ENCODE measurements at regions not wholly inside any gene's neighbourhood (a gene's known extent, or its start where the extent isn't known, plus 50 kb on each side); places are given as distances from the start of the nearest gene placed in this dataset.
"Not testable (repeated sequence)": the region's sequence is repeated elsewhere in the genome, so short reads cannot be mapped to it uniquely, and the experiment has no call there.

- no peak for DNase-seq
- peaks cover 23% of the 10 kb centered on the region for H3K9me3 Mint-ChIP-seq
- no peak for ATAC-seq
- H3K36me3 Mint-ChIP-seq (ENCODE audit: low read depth), result no peaks in the 10 kb centered on the region
- H3K4me1 Mint-ChIP-seq, result no peaks in the 10 kb centered on the region
- H3K27me3 Mint-ChIP-seq, result no peaks in the 10 kb centered on the region
- H3K27ac Mint-ChIP-seq, result no peak overlapping the region
- no peak overlapping the region for H3K4me3 Mint-ChIP-seq
Observed at GRCh38 chr7:68707159-68707558, 891.1 kb upstream of the AUTS2 start.

- no peaks in the 10 kb centered on the region for H3K27me3 Mint-ChIP-seq
- peaks cover 28% of the 10 kb centered on the region for H3K9me3 Mint-ChIP-seq
- H3K27ac Mint-ChIP-seq, result no peak overlapping the region
- H3K36me3 Mint-ChIP-seq (ENCODE audit: low read depth), result no peaks in the 10 kb centered on the region
- DNase-seq (no peak), ATAC-seq (no peak)
- H3K4me1 Mint-ChIP-seq, result no peaks in the 10 kb centered on the region
- H3K4me3 Mint-ChIP-seq, result no peak overlapping the region
Observed at GRCh38 chr7:68707958-68708357, 890.3 kb upstream of the AUTS2 start.

DNA sequence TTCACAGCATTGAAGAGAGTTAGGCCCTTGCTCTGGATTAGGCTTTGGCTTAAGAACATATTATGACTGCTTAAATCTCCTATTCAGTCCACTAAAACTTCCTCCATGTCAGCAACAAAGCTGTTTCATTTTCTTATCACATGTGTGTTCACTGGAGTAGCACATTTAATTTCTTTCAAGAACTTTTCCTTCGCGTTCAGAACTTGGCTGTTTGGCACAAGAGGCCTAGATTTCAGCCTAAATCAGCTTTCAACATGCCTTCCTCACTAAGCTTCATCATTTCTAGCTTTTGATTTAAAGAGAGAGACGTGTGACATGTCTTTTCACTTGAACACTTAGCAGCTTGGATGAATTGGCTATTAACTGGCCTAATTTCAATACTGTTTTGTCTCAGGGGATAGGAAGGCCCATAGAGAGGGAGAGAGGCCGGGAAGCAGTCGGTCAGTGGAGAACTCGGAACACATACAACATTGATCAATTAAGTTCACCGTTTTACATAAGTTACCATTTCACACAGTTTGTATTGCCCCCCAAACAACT, 885.2 kb upstream of the AUTS2 start:
- H3K27ac Mint-ChIP-seq, result no peak overlapping the region
- ATAC-seq, result no peak

DNA sequence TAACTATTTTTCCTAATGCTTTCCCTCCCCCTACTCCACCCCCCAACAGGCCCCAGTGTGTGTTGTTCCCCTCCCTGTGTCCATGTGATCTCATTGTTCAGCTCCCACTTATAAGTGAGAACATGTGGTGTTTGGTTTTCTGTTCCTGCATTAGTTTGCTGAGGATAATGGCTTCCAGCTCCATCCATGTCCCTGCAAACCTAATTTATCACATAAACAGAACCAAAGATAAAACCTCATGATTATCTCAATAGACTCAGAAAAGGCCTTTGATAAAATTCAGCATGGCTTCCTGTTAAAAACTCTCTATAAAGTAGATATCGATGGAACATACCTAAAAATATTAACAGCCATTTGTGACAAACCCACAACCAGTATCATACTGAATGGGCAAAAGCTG, 884.1 kb upstream of the AUTS2 start:
- H3K9me3 Mint-ChIP-seq, result peaks cover 15% of the 10 kb centered on the region
- H3K36me3 Mint-ChIP-seq (ENCODE audit: low read depth); DNase-seq; H3K27me3 Mint-ChIP-seq; ATAC-seq; H3K27ac Mint-ChIP-seq; H3K4me1 Mint-ChIP-seq; H3K4me3 Mint-ChIP-seq: not testable (repeated sequence)

More for the DNA sequence above, 885.2 kb upstream of the AUTS2 start:
- Mint-ChIP-seq H3K27me3 (no peaks in the 10 kb centered on the region), H3K36me3 (ENCODE audit: low read depth) (no peaks in the 10 kb centered on the region), H3K9me3 (peaks cover 18% of the 10 kb centered on the region), H3K4me1 (no peaks in the 10 kb centered on the region), H3K4me3 (no peak overlapping the region)
- DNase-seq, result no peak

- H3K4me3 Mint-ChIP-seq, result no peak overlapping the region
- no peak overlapping the region for H3K27ac Mint-ChIP-seq
Observed at GRCh38 chr7:68715907-68716306, 882.4 kb upstream of the AUTS2 start.

DNA sequence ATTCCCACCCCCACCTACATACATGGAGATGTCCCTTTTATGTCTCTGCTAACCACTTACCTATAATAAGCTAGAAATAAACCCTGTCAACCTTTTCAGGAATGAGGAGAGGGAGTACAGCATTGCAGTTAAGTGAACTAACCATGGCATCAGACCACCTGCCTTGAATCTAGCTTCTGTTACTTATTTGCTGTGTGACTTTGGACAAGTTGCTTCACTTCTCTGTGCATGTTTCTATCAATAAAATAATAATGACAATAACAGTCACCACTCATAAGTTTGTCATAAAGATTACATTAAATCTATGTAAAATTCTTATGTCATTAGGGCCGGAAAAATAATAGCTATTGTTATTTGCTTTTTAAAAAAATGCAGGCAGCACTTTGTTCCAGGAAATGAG, 881.1 kb upstream of the AUTS2 start:
- H3K4me1 Mint-ChIP-seq, result no peaks in the 10 kb centered on the region
- H3K27ac Mint-ChIP-seq, result no peak overlapping the region
- no peaks in the 10 kb centered on the region for H3K27me3 Mint-ChIP-seq
- DNase-seq (no peak), ATAC-seq (no peak)
- H3K9me3 Mint-ChIP-seq, result peaks cover 8% of the 10 kb centered on the region
- no peaks in the 10 kb centered on the region for H3K36me3 Mint-ChIP-seq (ENCODE audit: low read depth)
- no peak overlapping the region for H3K4me3 Mint-ChIP-seq

More at GRCh38 chr7:68715907-68716306, 882.4 kb upstream of the AUTS2 start:
- Mint-ChIP-seq H3K36me3 (ENCODE audit: low read depth) (no peaks in the 10 kb centered on the region), H3K4me1 (no peaks in the 10 kb centered on the region), H3K27me3 (no peaks in the 10 kb centered on the region), H3K9me3 (peaks cover 12% of the 10 kb centered on the region)
- DNase-seq, result no peak
- ATAC-seq, result no peak

DNA sequence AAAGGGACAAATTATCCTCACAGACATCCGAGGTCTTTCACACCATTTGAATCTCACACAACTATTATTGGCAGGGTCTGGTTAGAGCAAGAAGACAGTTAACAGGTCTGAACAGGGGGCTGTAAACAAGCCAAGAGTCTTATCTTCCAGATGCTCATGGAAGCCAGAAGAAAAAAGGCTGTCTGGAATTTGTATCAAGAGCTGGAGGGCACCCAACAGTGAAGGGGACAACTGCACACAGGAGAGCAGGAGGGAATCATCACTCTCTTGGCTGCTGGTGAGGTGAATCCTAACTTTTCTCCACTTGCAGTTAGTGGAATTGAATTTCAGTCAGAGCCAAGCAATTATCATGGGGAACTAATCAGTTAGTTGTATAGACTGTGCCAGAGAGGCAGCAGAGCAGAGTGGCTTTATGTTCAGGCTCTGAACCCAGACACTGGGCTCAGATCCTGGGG, 880.2 kb upstream of the AUTS2 start:
- H3K36me3 Mint-ChIP-seq (ENCODE audit: low read depth), result no peaks in the 10 kb centered on the region
- ATAC-seq (no peak), DNase-seq (no peak)
- H3K4me3 Mint-ChIP-seq, result no peak overlapping the region
- H3K4me1 Mint-ChIP-seq, result no peaks in the 10 kb centered on the region
- H3K27ac Mint-ChIP-seq, result no peak overlapping the region
- H3K27me3 Mint-ChIP-seq, result no peaks in the 10 kb centered on the region
- peaks cover 7% of the 10 kb centered on the region for H3K9me3 Mint-ChIP-seq

DNA sequence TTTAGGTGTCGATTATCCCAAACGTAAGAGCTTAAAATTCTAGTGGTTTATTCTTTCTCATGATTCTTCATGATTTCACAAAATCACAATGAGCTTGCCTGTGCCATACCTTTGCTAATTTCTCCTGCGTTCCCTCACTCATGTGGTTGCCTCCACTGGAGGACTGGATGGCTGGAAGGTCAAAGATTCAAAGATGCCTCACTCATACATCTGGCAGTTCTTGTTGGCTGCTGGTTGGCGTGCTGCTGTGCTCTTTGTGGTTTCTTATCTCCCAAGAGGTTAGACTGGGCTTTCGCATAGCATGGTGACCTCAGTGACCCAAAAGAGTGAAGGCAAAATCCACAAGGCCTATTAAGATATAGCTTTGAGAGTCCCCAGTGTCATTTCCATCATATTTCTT, 877.6 kb upstream of the AUTS2 start:
- H3K4me1 Mint-ChIP-seq, result no peaks in the 10 kb centered on the region
- H3K27me3 Mint-ChIP-seq, result no peaks in the 10 kb centered on the region
- ATAC-seq, result no peak
- H3K9me3 Mint-ChIP-seq, result peaks cover 8% of the 10 kb centered on the region
- H3K4me3 Mint-ChIP-seq, result no peak overlapping the region
- no peak overlapping the region for H3K27ac Mint-ChIP-seq
- no peak for DNase-seq
- H3K36me3 Mint-ChIP-seq (ENCODE audit: low read depth), result no peaks in the 10 kb centered on the region

GRCh38 chr7:68722044-68722443, 876.2 kb upstream of the AUTS2 start:
- H3K27me3 Mint-ChIP-seq, result no peaks in the 10 kb centered on the region
- DNase-seq (no peak), ATAC-seq (no peak)
- H3K36me3 Mint-ChIP-seq (ENCODE audit: low read depth), result no peaks in the 10 kb centered on the region
- peaks cover 15% of the 10 kb centered on the region for H3K9me3 Mint-ChIP-seq
- no peak overlapping the region for H3K4me3 Mint-ChIP-seq
- no peak overlapping the region for H3K27ac Mint-ChIP-seq
- H3K4me1 Mint-ChIP-seq, result no peaks in the 10 kb centered on the region

DNA sequence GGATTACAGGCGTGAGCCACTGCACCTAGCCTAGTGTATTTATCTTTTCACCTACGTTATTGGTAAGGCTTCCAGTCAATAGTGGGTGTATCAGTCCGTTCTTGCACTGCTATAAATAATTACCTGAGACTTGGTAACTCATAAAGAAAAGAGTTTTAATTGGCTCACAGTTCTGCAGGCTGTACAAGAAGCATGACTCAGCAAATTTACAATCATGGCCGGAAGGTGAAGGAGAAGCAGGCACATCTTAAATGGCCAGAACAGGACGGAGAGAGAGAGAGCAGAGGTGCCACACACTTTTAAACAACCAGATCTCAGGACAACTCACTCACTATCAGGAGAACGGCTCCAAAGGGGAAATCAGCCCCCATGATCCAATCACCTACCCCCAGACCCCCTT, 873.3 kb upstream of the AUTS2 start:
- H3K4me1 Mint-ChIP-seq, result no peaks in the 10 kb centered on the region
- DNase-seq (no peak), ATAC-seq (no peak)
- H3K27ac Mint-ChIP-seq, result no peak overlapping the region
- H3K4me3 Mint-ChIP-seq, result no peak overlapping the region
- no peaks in the 10 kb centered on the region for H3K36me3 Mint-ChIP-seq (ENCODE audit: low read depth)
- no peaks in the 10 kb centered on the region for H3K27me3 Mint-ChIP-seq
- peaks cover 19% of the 10 kb centered on the region for H3K9me3 Mint-ChIP-seq

- DNase-seq (no peak), ATAC-seq (no peak)
- Mint-ChIP-seq H3K27ac (no peak overlapping the region), H3K27me3 (no peaks in the 10 kb centered on the region), H3K4me1 (no peaks in the 10 kb centered on the region), H3K9me3 (peaks cover 19% of the 10 kb centered on the region), H3K36me3 (ENCODE audit: low read depth) (no peaks in the 10 kb centered on the region), H3K4me3 (no peak overlapping the region)
Observed at GRCh38 chr7:68725843-68726785, 872.2 kb upstream of the AUTS2 start.

GRCh38 chr7:68728720-68729119, 869.6 kb upstream of the AUTS2 start:
- H3K4me3 Mint-ChIP-seq; H3K27ac Mint-ChIP-seq; H3K36me3 Mint-ChIP-seq (ENCODE audit: low read depth); DNase-seq; ATAC-seq; H3K27me3 Mint-ChIP-seq; H3K4me1 Mint-ChIP-seq: not testable (repeated sequence)
- H3K9me3 Mint-ChIP-seq, result peaks cover 16% of the 10 kb centered on the region

- ATAC-seq, result no peak
- Mint-ChIP-seq H3K36me3 (ENCODE audit: low read depth) (no peaks in the 10 kb centered on the region), H3K27ac (no peak overlapping the region), H3K4me1 (no peaks in the 10 kb centered on the region), H3K4me3 (no peak overlapping the region), H3K27me3 (no peaks in the 10 kb centered on the region), H3K9me3 (peaks cover 16% of the 10 kb centered on the region)
- DNase-seq, result no peak
Observed at GRCh38 chr7:68729371-68729770, 868.9 kb upstream of the AUTS2 start.

GRCh38 chr7:68730194-68730593, 868.1 kb upstream of the AUTS2 start:
- DNase-seq, result no peak
- no peak overlapping the region for H3K4me3 Mint-ChIP-seq
- no peak overlapping the region for H3K27ac Mint-ChIP-seq
- no peaks in the 10 kb centered on the region for H3K4me1 Mint-ChIP-seq
- H3K36me3 Mint-ChIP-seq (ENCODE audit: low read depth), result no peaks in the 10 kb centered on the region
- peaks cover 19% of the 10 kb centered on the region for H3K9me3 Mint-ChIP-seq
- ATAC-seq, result no peak
- H3K27me3 Mint-ChIP-seq, result no peaks in the 10 kb centered on the region

DNA sequence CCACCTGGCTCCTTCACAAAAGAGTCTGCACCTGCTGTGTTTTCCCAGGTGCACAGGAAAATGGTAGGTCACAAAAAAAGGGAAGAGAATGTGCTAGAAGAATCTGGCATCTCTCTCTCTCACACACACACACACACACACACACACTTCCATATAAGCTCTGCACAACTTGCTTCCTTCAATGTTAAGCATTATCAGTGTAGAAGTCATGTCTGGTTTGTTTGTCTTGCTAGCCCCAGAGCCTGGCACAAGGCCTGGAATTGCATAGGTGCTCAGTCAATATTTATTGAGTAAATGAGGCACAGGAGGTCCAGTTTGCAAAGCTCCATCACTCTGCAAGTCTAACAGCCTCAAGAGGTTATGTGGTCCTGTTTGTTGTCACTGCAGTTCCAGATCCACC, 867.3 kb upstream of the AUTS2 start:
- no peak for ATAC-seq
- H3K27me3 Mint-ChIP-seq, result no peaks in the 10 kb centered on the region
- no peak overlapping the region for H3K27ac Mint-ChIP-seq
- H3K4me3 Mint-ChIP-seq, result no peak overlapping the region
- H3K36me3 Mint-ChIP-seq (ENCODE audit: low read depth), result no peaks in the 10 kb centered on the region
- peaks cover 17% of the 10 kb centered on the region for H3K9me3 Mint-ChIP-seq
- DNase-seq, result no peak
- H3K4me1 Mint-ChIP-seq, result no peaks in the 10 kb centered on the region
